ENCODE measurements at regions not wholly inside any gene's neighbourhood (a gene's known extent, or its start where the extent isn't known, plus 50 kb on each side); places are given as distances from the start of the nearest gene placed in this dataset.

DNA sequence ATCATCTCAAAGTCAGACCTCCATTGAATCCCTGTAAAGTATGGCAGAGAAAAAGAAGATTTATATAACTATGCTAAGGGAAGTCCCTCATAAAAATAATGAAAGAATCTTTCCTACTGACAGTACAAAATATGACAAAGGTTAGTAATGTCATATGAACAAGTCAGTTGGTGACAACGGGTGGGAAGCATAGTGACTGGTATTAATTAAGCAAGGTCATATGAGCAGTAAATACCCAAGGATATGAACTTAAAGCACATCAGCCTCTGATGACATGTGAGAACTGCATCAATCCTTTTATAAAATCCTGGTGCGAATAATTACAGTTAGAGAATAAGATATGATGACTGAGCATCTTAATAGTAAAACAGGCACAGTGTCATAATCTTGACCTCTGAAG, 364.8 kb upstream of the GALNTL6 start:
- TF ChIP-seq, protein P1, sequence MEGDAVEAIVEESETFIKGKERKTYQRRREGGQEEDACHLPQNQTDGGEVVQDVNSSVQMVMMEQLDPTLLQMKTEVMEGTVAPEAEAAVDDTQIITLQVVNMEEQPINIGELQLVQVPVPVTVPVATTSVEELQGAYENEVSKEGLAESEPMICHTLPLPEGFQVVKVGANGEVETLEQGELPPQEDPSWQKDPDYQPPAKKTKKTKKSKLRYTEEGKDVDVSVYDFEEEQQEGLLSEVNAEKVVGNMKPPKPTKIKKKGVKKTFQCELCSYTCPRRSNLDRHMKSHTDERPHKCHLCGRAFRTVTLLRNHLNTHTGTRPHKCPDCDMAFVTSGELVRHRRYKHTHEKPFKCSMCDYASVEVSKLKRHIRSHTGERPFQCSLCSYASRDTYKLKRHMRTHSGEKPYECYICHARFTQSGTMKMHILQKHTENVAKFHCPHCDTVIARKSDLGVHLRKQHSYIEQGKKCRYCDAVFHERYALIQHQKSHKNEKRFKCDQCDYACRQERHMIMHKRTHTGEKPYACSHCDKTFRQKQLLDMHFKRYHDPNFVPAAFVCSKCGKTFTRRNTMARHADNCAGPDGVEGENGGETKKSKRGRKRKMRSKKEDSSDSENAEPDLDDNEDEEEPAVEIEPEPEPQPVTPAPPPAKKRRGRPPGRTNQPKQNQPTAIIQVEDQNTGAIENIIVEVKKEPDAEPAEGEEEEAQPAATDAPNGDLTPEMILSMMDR (IDR thresholded peaks at IDR 0.05): no peak
- no peak for TF ChIP-seq POLR2A (IDR thresholded peaks at IDR 0.05)

Measured in body of pancreas (tissue), 4 donors.